A673 (cell line): ENCODE measurements at regions not wholly inside any gene's neighbourhood (a gene's known extent, or its start where the extent isn't known, plus 50 kb on each side); places are given as distances from the start of the nearest gene placed in this dataset.

Experiments
- BruUV-seq: library from RNA; stranded (reverse); fragments of 400-500 nt; replicated peaks from 2 replicates; lab custom pipeline; 2021; lab: Mats Ljungman, UMichigan
- CTCF ChIA-PET: fragments of 300-600 bp; sonication (Branson Sonifier 250); formaldehyde crosslinking; loops from one replicate; lab custom pipeline; 2022; ENCODE audit warnings: antibody characterized with exemption; lab: Charles Lee
- POLR2A ChIA-PET: fragments of 300-600 bp; sonication (Branson Sonifier 250); formaldehyde crosslinking; loops from one replicate; lab custom pipeline; 2022; ENCODE audit warnings: antibody characterized with exemption; ENCODE audit not compliant: low non-redundant PET; lab: Charles Lee
- DNase-seq: peaks from one replicate; pipeline ENCODE4 v3.0.0-alpha.2; 2015; ENCODE audit warnings: low spot score
- H3K27ac ChIP-seq: fragments of 200-600 bp; sonication (generic); 2 replicates; pipeline ENCODE4 v1.5.1; 2016; ENCODE audit warnings: mixed run types, low read depth, mild to moderate bottlenecking, mixed read lengths, antibody characterized with exemption, low read length; ENCODE audit not compliant: poor library complexity, severe bottlenecking
- H3K27me3 ChIP-seq: fragments of 200-600 bp; sonication (generic); replicated peaks from 2 replicates; pipeline ENCODE4 v1.6.1; 2017; ENCODE audit warnings: mixed run types, low read depth, mild to moderate bottlenecking, mixed read lengths, antibody characterized with exemption, low read length; ENCODE audit not compliant: insufficient read depth, poor library complexity
- H3K36me3 ChIP-seq: fragments of 200-600 bp; sonication (generic); 2 replicates; pipeline ENCODE4 v1.6.1; 2016; ENCODE audit warnings: mixed run types, mild to moderate bottlenecking, mixed read lengths, antibody characterized with exemption, low read length; ENCODE audit not compliant: insufficient read depth, poor library complexity, severe bottlenecking
- H3K4me1 ChIP-seq: fragments of 200-600 bp; sonication (generic); 2 replicates; pipeline ENCODE4 v1.6.1; 2017; ENCODE audit warnings: mixed run types, mild to moderate bottlenecking, mixed read lengths, antibody characterized with exemption, low read length; ENCODE audit not compliant: insufficient read depth, poor library complexity, severe bottlenecking
- H3K4me3 ChIP-seq: fragments of 200-600 bp; sonication (generic); 2 replicates; pipeline ENCODE4 v1.5.1; 2016; ENCODE audit warnings: low read depth, mixed run types, mild to moderate bottlenecking, mixed read lengths, low read length; ENCODE audit not compliant: poor library complexity, severe bottlenecking
- H3K9me3 ChIP-seq: fragments of 200-600 bp; sonication (generic); 2 replicates; pipeline ENCODE4 v1.6.1; 2016; ENCODE audit warnings: mixed run types, low read depth, mild to moderate bottlenecking, mixed read lengths, antibody characterized with exemption, low read length; ENCODE audit not compliant: poor library complexity, severe bottlenecking
- CTCF ChIP-seq: fragments of 300-800, 200-600 bp; sonication (generic); conservative IDR thresholded peaks from 2 replicates; pipeline ENCODE4 v1.5.1; 2017; ENCODE audit warnings: low read depth, mild to moderate bottlenecking, antibody characterized with exemption, low read length, moderate library complexity, mixed read lengths
- EZH2 ChIP-seq: fragments of 200-600 bp; sonication (generic); IDR thresholded peaks from 2 replicates; pipeline ENCODE4 v1.6.1; 2017; ENCODE audit warnings: borderline replicate concordance, low read depth, mild to moderate bottlenecking, mixed read lengths, antibody characterized with exemption, low read length; ENCODE audit not compliant: poor library complexity, severe bottlenecking
- intact Hi-C: fragments of 100-400 bp; cut with micrococcal nuclease; formaldehyde crosslinking; loops from one replicate; pipeline ENCODE4 v1.10.0; 2022; ENCODE audit not compliant: unreplicated experiment

DNA sequence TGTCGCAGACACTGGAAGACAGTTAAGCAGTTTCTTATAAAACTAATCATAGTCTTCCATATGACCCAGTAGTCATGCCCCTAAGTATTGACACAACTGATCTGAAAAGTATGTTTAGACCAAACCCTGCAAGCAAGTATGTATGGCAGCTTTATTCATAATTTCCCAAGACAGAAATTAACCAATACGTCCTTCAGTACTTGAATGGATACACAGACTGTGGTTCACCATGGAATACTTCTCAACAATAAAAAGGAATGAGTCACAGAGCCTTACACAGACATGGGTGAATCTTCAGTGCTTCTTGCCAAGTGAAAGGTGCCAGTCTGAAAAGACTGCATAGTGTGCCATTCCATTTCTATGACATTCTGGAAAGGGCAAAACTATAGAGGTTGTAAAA is 50.2 kb upstream of the AKR1E2 start:
- intact Hi-C loops, result no loop called here
- Histone ChIP-seq H3K4me3 (no peak overlapping the region), H3K4me1 (peaks cover 47% of the 10 kb centered on the region), H3K27me3 (no peaks in the 10 kb centered on the region), H3K36me3 (no peaks in the 10 kb centered on the region), H3K9me3 (no peaks in the 10 kb centered on the region), H3K27ac (peak overlapping the region; percentile 20)
- ChIA-PET POLR2A (no interaction called here), CTCF (interaction anchor here (0.5 kb wide), 1 partner anchor 39 kb away, joined by 3 read pairs; no protein-coding TSS in a partner anchor)
- peak; percentile 50 for DNase-seq
- no TSS peak for BruUV-seq
- no peak for TF ChIP-seq EZH2
- TF ChIP-seq CTCF, result no peak

DNA sequence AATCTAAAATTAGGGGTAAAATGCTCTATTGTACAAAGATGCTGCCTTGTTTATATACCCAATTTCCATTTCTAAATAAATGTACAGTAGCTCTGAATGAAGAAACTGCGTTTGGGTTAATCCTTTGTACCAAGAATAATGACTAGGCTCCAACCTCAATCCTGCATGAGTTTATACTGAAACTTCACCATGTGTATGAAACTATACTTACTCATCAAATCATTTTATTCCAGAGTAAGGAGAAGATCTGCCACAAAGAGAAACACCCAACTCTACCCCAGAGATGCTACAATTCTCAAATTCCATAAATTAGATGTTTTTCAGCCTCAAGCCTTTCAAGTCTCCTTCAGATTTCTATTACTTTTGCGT is 53.8 kb upstream of the AKR1E2 start:
- H3K36me3 ChIP-seq, result no peaks in the 10 kb centered on the region
- no peaks in the 10 kb centered on the region for H3K27me3 ChIP-seq
- H3K27ac ChIP-seq, result peak overlapping the region; percentile 67
- BruUV-seq, result no TSS peak
- intact Hi-C loops, result loop anchor here (5.0 kb wide), 2 partner anchors 990 to 1535 kb away; no protein-coding TSS in a partner anchor
- peaks cover 53% of the 10 kb centered on the region for H3K4me1 ChIP-seq
- DNase-seq, result no peak
- TF ChIP-seq CTCF (no peak), EZH2 (no peak)
- H3K4me3 ChIP-seq, result no peak overlapping the region
- CTCF ChIA-PET, result no interaction called here
- H3K9me3 ChIP-seq, result no peaks in the 10 kb centered on the region
- POLR2A ChIA-PET, result no interaction called here

GRCh38 chr10:4771554-4772201 is 54.3 kb upstream of the AKR1E2 start:
- H3K4me1 ChIP-seq, result peaks cover 58% of the 10 kb centered on the region
- H3K4me3 ChIP-seq, result no peak overlapping the region
- ChIA-PET POLR2A (no interaction called here), CTCF (interaction anchor here (1.6 kb wide), 1 partner anchor 9 kb away, joined by 6 read pairs; no protein-coding TSS in a partner anchor)
- H3K9me3 ChIP-seq, result no peaks in the 10 kb centered on the region
- no peaks in the 10 kb centered on the region for H3K27me3 ChIP-seq
- DNase-seq, result no peak
- intact Hi-C loops, result loop anchor here (5.0 kb wide), 2 partner anchors 989 to 1534 kb away; no protein-coding TSS in a partner anchor
- H3K36me3 ChIP-seq, result no peaks in the 10 kb centered on the region
- TF ChIP-seq CTCF (no peak; the same call in 1 of the 2 replicates), EZH2 (no peak)
- no TSS peak for BruUV-seq
- peak overlapping the region; percentile 67 for H3K27ac ChIP-seq
